ENCODE measurements at regions not wholly inside any gene's neighbourhood (a gene's known extent, or its start where the extent isn't known, plus 50 kb on each side); places are given as distances from the start of the nearest gene placed in this dataset.

- DNase-seq (ENCODE audit: low read depth, low spot score) (no peak), FAIRE-seq (no peak)
- Histone ChIP-seq H3K36me3 (ENCODE audit: control insufficient read depth in 2 of 2, extremely low read depth in 1 of 2, insufficient read depth in 2 of 2, low read length in 2 of 2) (no peaks in the 10 kb centered on the region), H3K4me2 (ENCODE audit: control insufficient read depth, extremely low read depth, insufficient read depth, low read depth, low read length) (peak overlapping the region; percentile 89), H3K27ac (ENCODE audit: control insufficient read depth, insufficient read depth, low read length) (no peak overlapping the region), H3K79me2 (ENCODE audit: control insufficient read depth, insufficient read depth, low read length) (no peaks in the 10 kb centered on the region), H3K9ac (ENCODE audit: control insufficient read depth, extremely low read depth, insufficient read depth, low read length) (peak overlapping the region; percentile 33), H4K20me1 (ENCODE audit: control insufficient read depth, extremely low read depth, insufficient read depth, low read length) (no peaks in the 10 kb centered on the region), H3K9me1 (ENCODE audit: control insufficient read depth, extremely low read depth, insufficient read depth, low read length) (no peaks in the 10 kb centered on the region), H3K27me3 (ENCODE audit: control insufficient read depth, extremely low read depth, insufficient read depth, low read length) (no peaks in the 10 kb centered on the region), H3K9me3 (ENCODE audit: control insufficient read depth, low read depth, low read length) (no peaks in the 10 kb centered on the region), H3K4me1 (ENCODE audit: control insufficient read depth, extremely low read depth, insufficient read depth, low read length) (peaks cover 17% of the 10 kb centered on the region), H2AFZ (ENCODE audit: control insufficient read depth, low read length) (peak overlapping the region; percentile 90), H3K4me3 (ENCODE audit: control insufficient read depth in 2 of 3, extremely low read depth in 1 of 3, insufficient read depth in 2 of 3, low read depth in 1 of 3, low read length in 3 of 3) (peak overlapping the region in 2 of 3 experiments; percentile 43 to 57)
- dilution Hi-C loops (cut with MboI; ENCODE audit: extremely low pct_ligation_motif_present, low sequenced_read_pairs) = no loop called here
- TF ChIP-seq CTCF (optimal IDR thresholded peaks at IDR 0.05 in 1 of 3, IDR thresholded peaks at IDR 0.05 in 1 of 3, conservative IDR thresholded peaks at IDR 0.05 in 1 of 3; ENCODE audit: extremely low read depth in 1 of 3, insufficient read depth in 2 of 3, low read length in 3 of 3) = no peak
- no peak for TF ChIP-seq EZH2 (IDR thresholded peaks at IDR 0.05; ENCODE audit: low read length)
These were observed 252.7 kb upstream of the MBL2 start for GRCh38 chr10:53025172-53025711.

GRCh38 chr10:53023411-53023810 lies 250.8 kb upstream of the MBL2 start:
- Histone ChIP-seq H3K4me3 (ENCODE audit: control insufficient read depth in 2 of 3, extremely low read depth in 1 of 3, insufficient read depth in 2 of 3, low read depth in 1 of 3, low read length in 3 of 3) (no peak overlapping the region), H3K4me2 (ENCODE audit: control insufficient read depth, extremely low read depth, insufficient read depth, low read depth, low read length) (no peak overlapping the region), H3K9ac (ENCODE audit: control insufficient read depth, extremely low read depth, insufficient read depth, low read length) (no peak overlapping the region), H3K9me3 (ENCODE audit: control insufficient read depth, low read depth, low read length) (no peaks in the 10 kb centered on the region), H4K20me1 (ENCODE audit: control insufficient read depth, extremely low read depth, insufficient read depth, low read length) (no peaks in the 10 kb centered on the region), H3K27me3 (ENCODE audit: control insufficient read depth, extremely low read depth, insufficient read depth, low read length) (no peaks in the 10 kb centered on the region), H3K4me1 (ENCODE audit: control insufficient read depth, extremely low read depth, insufficient read depth, low read length) (peaks cover 9% of the 10 kb centered on the region), H3K9me1 (ENCODE audit: control insufficient read depth, extremely low read depth, insufficient read depth, low read length) (no peaks in the 10 kb centered on the region), H3K36me3 (ENCODE audit: control insufficient read depth in 2 of 2, extremely low read depth in 1 of 2, insufficient read depth in 2 of 2, low read length in 2 of 2) (no peaks in the 10 kb centered on the region), H3K79me2 (ENCODE audit: control insufficient read depth, insufficient read depth, low read length) (no peaks in the 10 kb centered on the region), H3K27ac (ENCODE audit: control insufficient read depth, insufficient read depth, low read length) (no peak overlapping the region), H2AFZ (ENCODE audit: control insufficient read depth, low read length) (no peak overlapping the region)
- DNase-seq (ENCODE audit: low read depth, low spot score) (no peak), FAIRE-seq (no peak)
- TF ChIP-seq EZH2 (IDR thresholded peaks at IDR 0.05; ENCODE audit: low read length) (no peak), CTCF (optimal IDR thresholded peaks at IDR 0.05 in 1 of 3, IDR thresholded peaks at IDR 0.05 in 1 of 3, conservative IDR thresholded peaks at IDR 0.05 in 1 of 3; ENCODE audit: extremely low read depth in 1 of 3, insufficient read depth in 2 of 3, low read length in 3 of 3) (no peak)
- dilution Hi-C loops (cut with MboI; ENCODE audit: extremely low pct_ligation_motif_present, low sequenced_read_pairs) = no loop called here
